AG09319 (cell line): ENCODE measurements at regions not wholly inside any gene's neighbourhood (a gene's known extent, or its start where the extent isn't known, plus 50 kb on each side); places are given as distances from the start of the nearest gene placed in this dataset.
"Not testable (repeated sequence)": the region's sequence is repeated elsewhere in the genome, so short reads cannot be mapped to it uniquely, and the experiment has no call there.

Experiments
- DNase-seq: peaks from one replicate; pipeline ENCODE4 v3.0.0-alpha.2; 2010; ENCODE audit warnings: low read depth; ENCODE audit errors: extremely low read depth
- CTCF ChIP-seq: IDR thresholded peaks from 2 replicates; pipeline ENCODE4 v1.5.1; 2011; ENCODE audit warnings: low read depth, mild to moderate bottlenecking, inconsistent platforms, low read length, moderate library complexity

DNA sequence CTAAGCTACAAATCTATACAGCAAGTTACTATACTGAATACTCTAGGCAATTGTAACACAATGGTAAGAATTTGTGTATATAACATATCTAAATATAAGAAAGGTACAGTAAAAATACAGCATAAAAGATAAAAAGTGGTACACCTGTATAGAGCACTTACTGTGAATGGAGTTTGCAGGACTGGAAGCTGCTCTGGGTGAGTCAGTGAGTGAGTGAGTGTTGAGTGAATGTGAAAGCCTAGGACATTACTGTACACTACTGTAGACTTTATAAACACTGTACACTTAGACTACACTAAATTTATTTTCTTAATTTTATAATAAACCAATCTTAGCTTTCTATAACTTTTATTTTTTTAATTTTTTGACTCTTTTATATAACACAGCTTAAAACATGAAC lies 123.1 kb downstream of the ZMAT3 start:
- no peak for TF ChIP-seq CTCF
- no peak for DNase-seq

DNA sequence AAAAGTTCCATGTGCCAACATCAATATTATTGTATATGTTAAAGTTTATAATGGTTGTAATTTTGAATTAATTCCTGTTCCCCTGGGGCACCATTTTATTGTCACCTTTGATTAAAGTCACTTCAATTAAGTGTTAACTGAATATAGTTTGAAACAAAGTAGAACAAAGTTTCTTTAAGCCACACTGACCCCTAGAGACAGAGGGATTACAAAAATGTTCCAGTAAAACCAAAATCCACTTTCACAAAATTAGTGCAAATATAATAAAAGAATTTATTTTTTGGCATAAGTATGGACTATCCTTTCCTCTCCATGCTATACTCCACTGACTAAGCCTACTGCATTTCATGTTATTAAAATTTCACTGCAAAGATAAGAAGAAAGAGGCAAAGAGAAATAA lies 123.9 kb downstream of the ZMAT3 start:
- no peak for DNase-seq
- peak; percentile 9 for TF ChIP-seq CTCF

DNA sequence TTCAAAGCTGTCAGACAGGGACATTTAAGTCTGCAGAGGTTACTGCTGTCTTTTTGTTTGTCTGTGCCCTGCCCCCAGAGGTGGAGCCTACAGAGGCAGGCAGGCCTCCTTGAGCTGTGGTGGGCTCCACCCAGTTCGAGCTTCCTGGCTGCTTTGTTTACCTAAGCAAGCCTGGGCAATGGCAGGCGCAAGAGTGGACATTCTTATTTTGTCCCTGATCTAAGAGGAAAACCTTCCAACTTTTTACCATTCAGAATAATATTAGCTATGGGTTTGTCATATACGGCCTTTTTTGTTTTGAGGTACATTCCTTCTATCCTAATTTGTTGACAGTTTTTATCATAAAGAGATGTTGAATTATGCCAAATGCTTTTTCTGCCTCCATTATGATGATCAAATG lies 129.3 kb downstream of the ZMAT3 start:
- not testable (repeated sequence) for DNase-seq

DNA sequence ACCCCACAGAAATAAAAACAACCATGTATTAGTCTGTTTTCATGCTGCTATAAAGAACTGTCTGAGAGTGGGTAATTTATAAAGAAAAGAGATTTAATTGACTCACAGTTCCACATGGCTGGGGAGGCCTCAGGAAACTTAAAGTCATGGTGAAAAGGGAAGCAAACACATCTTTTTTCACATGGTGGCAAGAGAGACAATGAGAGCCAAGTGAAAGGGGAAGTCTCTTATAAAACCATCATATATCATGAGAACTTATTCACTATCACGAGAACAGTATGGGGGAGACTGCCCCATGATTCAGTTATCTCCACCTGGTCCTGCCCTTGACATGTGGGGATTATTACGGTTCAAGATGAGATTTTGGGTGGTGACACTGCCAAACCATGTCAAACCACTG lies 141.5 kb downstream of the ZMAT3 start:
- no peak for TF ChIP-seq CTCF
- DNase-seq = no peak

GRCh38 chr3:178916223-178916622 lies 155.4 kb downstream of the ZMAT3 start:
- TF ChIP-seq CTCF = no peak
- DNase-seq = no peak

- no peak for TF ChIP-seq CTCF
- DNase-seq = no peak
Measured at GRCh38 chr3:178915365-178915764, 156.2 kb downstream of the ZMAT3 start.

DNA sequence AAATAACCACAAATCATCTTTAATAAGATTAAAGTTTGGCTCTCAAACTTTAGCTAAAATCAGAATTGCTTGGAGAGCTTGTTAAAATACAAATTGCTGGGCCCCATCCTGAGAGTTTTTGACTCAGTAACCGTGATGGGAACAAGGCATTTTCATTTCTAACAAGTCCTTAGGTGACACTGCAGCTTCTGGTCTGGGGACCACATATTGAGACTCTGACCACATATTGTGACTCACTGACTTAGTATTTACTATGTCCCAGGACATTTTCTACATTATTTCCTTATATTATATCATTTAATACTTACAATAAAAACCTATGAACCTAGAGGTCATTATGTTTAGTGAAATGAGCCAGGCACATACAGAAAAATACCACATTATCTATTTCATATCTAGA lies 164.5 kb downstream of the ZMAT3 start:
- no peak for TF ChIP-seq CTCF

DNA sequence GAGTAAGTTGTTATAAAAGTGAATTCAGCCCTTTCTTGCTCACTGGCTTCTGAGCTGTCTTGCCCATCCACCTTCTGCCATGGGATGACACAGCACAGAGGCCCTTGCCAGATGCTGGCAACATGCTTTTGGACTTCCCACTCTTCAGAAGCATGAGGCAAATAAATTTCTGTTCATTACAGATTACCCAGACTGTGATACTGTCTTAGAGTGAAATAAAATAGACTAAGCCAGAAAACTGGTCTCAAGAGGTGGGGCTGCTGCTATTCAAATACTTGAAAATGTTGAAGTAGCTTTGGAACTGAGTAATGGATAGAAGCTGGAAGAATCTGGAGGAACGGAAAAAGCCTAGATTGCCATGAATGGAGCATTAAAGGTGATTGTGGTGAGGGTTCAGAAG lies 170.4 kb downstream of the ZMAT3 start:
- DNase-seq = no peak
- no peak for TF ChIP-seq CTCF

More for the DNA sequence above, 164.5 kb downstream of the ZMAT3 start:
- no peak for DNase-seq
